ENCODE measurements at regions not wholly inside any gene's neighbourhood (a gene's known extent, or its start where the extent isn't known, plus 50 kb on each side); places are given as distances from the start of the nearest gene placed in this dataset.

- DNase-seq (ENCODE audit: low spot score in 2 of 2, unreplicated experiment in 2 of 2), result no peak
- Mint-ChIP-seq H3K27ac (no peak overlapping the region), H3K4me1 (no peaks in the 10 kb centered on the region), H3K27me3 (ENCODE audit: low read depth) (no peaks in the 10 kb centered on the region), H3K9me3 (peaks cover 7% of the 10 kb centered on the region), H3K36me3 (no peaks in the 10 kb centered on the region), H3K4me3 (no peak overlapping the region)
- no peak for TF ChIP-seq CTCF (IDR thresholded peaks at IDR 0.05; ENCODE audit: unreplicated experiment)
Measured at GRCh38 chr3:46098319-46098761, 71.1 kb upstream of the XCR1 start.

DNA sequence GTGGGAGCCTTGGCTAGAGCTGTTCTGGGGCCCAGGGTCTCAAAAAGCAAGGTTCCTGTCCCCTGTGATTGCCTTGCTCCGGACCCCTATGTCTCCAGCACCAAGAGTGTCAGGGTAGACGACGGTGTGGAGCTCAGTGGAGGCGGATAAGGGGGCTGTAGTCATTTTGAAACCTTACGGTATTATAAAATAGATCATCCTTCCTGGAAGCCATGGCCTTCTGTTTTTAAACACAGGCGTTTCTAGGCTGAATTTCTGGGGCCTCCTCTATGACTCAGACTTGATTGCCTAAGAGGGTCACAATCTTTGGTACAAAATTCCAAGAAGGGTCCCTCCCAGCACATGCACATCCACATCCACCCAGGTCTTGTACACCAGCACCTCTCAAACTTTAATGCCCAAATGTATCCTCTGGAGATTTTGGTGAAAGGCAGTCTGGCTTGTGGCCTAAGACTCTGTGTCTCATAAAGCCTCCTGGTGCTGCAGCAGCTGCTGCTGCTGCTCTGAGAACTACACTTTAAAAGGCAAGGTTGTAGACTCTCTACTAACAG, 70.5 kb upstream of the XCR1 start:
- Mint-ChIP-seq H3K4me3 (no peak overlapping the region), H3K9me3 (peaks cover 7% of the 10 kb centered on the region), H3K27ac (no peak overlapping the region), H3K36me3 (no peaks in the 10 kb centered on the region), H3K4me1 (no peaks in the 10 kb centered on the region), H3K27me3 (ENCODE audit: low read depth) (no peaks in the 10 kb centered on the region)
- TF ChIP-seq CTCF (IDR thresholded peaks at IDR 0.05; ENCODE audit: unreplicated experiment), result no peak
- no peak for DNase-seq (ENCODE audit: low spot score in 2 of 2, unreplicated experiment in 2 of 2)

GRCh38 chr3:46096781-46097180, 69.5 kb upstream of the XCR1 start:
- H3K9me3 Mint-ChIP-seq, result no peaks in the 10 kb centered on the region
- no peak overlapping the region for H3K27ac Mint-ChIP-seq
- no peaks in the 10 kb centered on the region for H3K36me3 Mint-ChIP-seq
- H3K4me1 Mint-ChIP-seq, result no peaks in the 10 kb centered on the region
- no peak overlapping the region for H3K4me3 Mint-ChIP-seq
- no peaks in the 10 kb centered on the region for H3K27me3 Mint-ChIP-seq (ENCODE audit: low read depth)
- DNase-seq (ENCODE audit: low spot score in 2 of 2, unreplicated experiment in 2 of 2), result no peak
- TF ChIP-seq CTCF (IDR thresholded peaks at IDR 0.05; ENCODE audit: unreplicated experiment), result no peak

DNA sequence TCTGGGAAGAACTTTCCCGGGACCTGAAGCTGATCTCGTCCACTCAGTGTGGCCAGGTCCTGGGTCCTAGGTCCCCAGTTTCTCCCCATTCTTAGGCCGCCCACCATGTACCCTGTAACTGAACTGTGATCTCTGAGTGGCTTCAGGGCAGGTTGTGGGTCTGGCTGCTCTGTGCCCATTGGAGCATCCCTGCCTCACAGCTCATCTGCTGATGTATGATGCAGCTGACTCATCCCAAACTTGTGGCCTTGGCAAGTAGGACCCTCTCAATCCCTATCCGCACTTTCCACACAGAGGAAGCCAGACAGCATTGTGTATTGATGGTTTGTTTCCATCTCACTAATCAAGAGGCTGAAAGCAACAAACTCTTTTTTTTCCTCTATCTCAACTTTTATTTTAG, 69.1 kb upstream of the XCR1 start:
- no peak for TF ChIP-seq CTCF (IDR thresholded peaks at IDR 0.05; ENCODE audit: unreplicated experiment)
- no peak for DNase-seq (ENCODE audit: low spot score in 2 of 2, unreplicated experiment in 2 of 2)
- Mint-ChIP-seq H3K36me3 (no peaks in the 10 kb centered on the region), H3K4me3 (no peak overlapping the region), H3K9me3 (no peaks in the 10 kb centered on the region), H3K27ac (no peak overlapping the region), H3K27me3 (ENCODE audit: low read depth) (no peaks in the 10 kb centered on the region), H3K4me1 (no peaks in the 10 kb centered on the region)

DNA sequence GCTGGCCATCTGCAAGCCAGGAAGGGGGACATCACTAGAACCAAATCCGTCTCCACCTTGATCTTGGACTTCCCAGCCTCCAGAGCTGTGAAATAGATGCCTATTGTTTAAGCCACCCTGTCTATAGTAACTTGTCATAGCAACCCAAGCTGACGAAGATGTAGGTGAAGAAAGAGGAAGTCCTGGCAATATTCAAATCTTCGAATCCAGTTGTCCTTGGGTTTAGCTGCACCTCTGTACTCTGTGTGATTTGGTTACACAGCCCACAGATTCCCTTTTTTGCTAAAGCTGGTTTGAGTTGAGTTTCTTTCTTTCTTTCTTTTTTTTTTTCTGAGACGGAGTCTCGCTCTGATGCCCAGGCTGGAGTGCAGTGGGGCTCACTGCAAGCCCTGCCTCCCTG, 68.0 kb upstream of the XCR1 start:
- Mint-ChIP-seq H3K4me3 (no peak overlapping the region), H3K36me3 (no peaks in the 10 kb centered on the region), H3K9me3 (no peaks in the 10 kb centered on the region), H3K27ac (no peak overlapping the region), H3K27me3 (ENCODE audit: low read depth) (no peaks in the 10 kb centered on the region), H3K4me1 (no peaks in the 10 kb centered on the region)
- no peak for TF ChIP-seq CTCF (IDR thresholded peaks at IDR 0.05; ENCODE audit: unreplicated experiment)
- DNase-seq (ENCODE audit: low spot score in 2 of 2, unreplicated experiment in 2 of 2), result no peak

DNA sequence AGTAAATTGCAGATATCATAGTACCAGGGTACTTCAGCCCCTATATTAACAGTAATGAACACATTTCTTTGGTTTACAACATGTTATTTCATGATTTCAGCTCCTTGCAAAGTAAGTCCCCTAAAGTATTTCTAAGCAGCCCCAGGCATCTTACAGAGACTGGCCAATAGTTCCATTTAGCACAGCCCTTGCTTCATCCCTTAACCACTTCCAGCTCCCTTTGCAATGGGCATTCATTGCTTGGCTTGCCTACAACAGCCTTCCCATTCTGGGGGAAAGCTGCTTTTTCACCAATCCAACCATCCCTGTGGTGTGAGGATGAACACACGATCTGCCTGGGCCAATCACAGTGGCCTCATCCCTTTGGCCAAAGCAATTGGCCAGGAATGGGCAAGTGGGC, 67.2 kb upstream of the XCR1 start:
- no peaks in the 10 kb centered on the region for H3K9me3 Mint-ChIP-seq
- no peaks in the 10 kb centered on the region for H3K36me3 Mint-ChIP-seq
- no peaks in the 10 kb centered on the region for H3K27me3 Mint-ChIP-seq (ENCODE audit: low read depth)
- DNase-seq (ENCODE audit: low spot score in 2 of 2, unreplicated experiment in 2 of 2), result no peak
- no peaks in the 10 kb centered on the region for H3K4me1 Mint-ChIP-seq
- no peak overlapping the region for H3K4me3 Mint-ChIP-seq
- TF ChIP-seq CTCF (IDR thresholded peaks at IDR 0.05; ENCODE audit: unreplicated experiment), result no peak
- H3K27ac Mint-ChIP-seq, result no peak overlapping the region
